GM13977 (cell line): ENCODE measurements at regions not wholly inside any gene's neighbourhood (a gene's known extent, or its start where the extent isn't known, plus 50 kb on each side); places are given as distances from the start of the nearest gene placed in this dataset.

Source experiments
- DNase-seq: peaks from one replicate; pipeline ENCODE4 v3.0.0; 2012; ENCODE audit warnings: low spot score
- CTCF ChIP-seq: IDR thresholded peaks from 2 replicates; pipeline ENCODE4 v1.5.1; 2012; ENCODE audit warnings: mild to moderate bottlenecking, control low read depth; ENCODE audit not compliant: insufficient read depth; ENCODE audit errors: extremely low read depth, missing control alignments
- in situ Hi-C: fragments of 300-500 bp; cut with MboI; formaldehyde crosslinking; loops from one replicate; pipeline ENCODE4 v1.12.0; 2022; ENCODE audit warnings: low sequenced_read_pairs, low pct_unique_long_range_greater_than_20kb, mixed read lengths, inconsistent platforms; ENCODE audit not compliant: unreplicated experiment

GRCh38 chr16:59654455-59654854 lies 920.3 kb upstream of the GOT2 start:
- TF ChIP-seq CTCF: no peak
- DNase-seq: no peak
- in situ Hi-C loops: no loop called here

- no peak for TF ChIP-seq CTCF
- in situ Hi-C loops: no loop called here
- no peak for DNase-seq
These were observed 917.5 kb upstream of the GOT2 start for GRCh38 chr16:59651662-59652061.

- TF ChIP-seq CTCF: no peak
- in situ Hi-C loops: no loop called here
- DNase-seq: no peak
These were observed 911.1 kb upstream of the GOT2 start for GRCh38 chr16:59645194-59645593.

- DNase-seq: no peak
- in situ Hi-C loops: no loop called here
- no peak for TF ChIP-seq CTCF
These were observed 901.6 kb upstream of the GOT2 start for GRCh38 chr16:59635674-59636073.

GRCh38 chr16:59634951-59635350 lies 900.8 kb upstream of the GOT2 start:
- DNase-seq: no peak
- no peak for TF ChIP-seq CTCF
- in situ Hi-C loops: no loop called here

GRCh38 chr16:59634004-59634579 lies 900.0 kb upstream of the GOT2 start:
- in situ Hi-C loops: no loop called here
- TF ChIP-seq CTCF: no peak
- no peak for DNase-seq
